Ammon's horn (tissue), 1 donor: ENCODE measurements at regions not wholly inside any gene's neighbourhood (a gene's known extent, or its start where the extent isn't known, plus 50 kb on each side); places are given as distances from the start of the nearest gene placed in this dataset.

Experiments used
- DNase-seq: peaks from one replicate; pipeline ENCODE4 v3.0.0-alpha.2; 2016; ENCODE audit warnings: low spot score

DNA sequence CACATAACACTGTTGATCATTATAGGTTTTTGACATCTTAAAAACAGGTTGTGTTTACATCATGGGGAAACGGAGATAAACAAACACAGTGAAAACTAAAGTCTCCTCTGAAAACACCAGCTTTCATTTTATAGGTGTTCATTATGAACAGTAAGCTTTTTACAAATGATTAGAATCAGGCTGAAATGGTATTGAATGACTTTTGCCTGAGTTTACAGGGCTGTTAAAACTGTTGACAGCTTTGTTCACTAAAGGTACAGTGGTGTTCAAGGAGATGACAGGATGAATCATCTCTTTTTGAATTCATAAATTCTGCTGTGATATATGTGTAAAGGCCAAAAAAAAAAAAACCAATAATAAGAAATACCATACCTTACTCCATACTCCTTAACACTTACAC is 184.6 kb upstream of the CNTN5 start:
- DNase-seq = no peak

DNA sequence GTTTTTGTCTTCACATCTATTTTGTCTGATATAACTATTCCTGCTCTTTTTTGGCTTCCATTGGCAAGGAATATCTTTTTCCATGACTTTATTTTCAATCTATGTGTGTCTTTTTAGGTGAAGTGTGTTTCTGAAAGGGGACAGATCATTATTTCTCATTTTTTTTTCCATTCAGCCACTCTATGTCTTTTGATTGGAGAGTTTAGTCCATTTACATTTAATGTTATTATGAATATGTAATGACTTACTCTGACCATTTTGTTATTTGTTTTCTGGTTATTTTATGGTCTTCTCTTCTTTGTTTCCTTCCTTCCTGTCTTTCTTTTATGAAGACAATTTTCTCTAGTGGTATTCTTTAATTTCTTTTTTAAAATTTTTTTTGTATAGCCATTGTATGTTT is 178.6 kb upstream of the CNTN5 start:
- DNase-seq = no peak

DNA sequence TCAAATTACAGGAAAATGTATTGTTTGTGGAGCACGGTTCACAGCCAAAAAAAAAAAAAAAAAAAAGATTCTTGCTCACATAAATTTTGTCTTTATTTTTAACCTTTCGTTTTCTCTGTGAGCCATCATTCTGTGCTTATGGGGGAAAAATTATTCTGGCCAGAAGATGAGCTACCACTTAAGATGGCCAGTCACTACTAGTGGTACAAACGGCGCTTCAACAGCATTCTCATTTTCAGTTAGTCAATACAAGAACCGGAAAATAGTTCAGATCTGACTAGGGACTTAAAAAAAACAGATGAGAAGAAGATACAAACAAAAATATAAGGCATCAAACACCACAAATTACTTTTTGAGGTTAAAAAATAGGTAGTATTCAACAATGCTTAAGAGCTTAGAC is 158.6 kb upstream of the CNTN5 start:
- no peak for DNase-seq

DNA sequence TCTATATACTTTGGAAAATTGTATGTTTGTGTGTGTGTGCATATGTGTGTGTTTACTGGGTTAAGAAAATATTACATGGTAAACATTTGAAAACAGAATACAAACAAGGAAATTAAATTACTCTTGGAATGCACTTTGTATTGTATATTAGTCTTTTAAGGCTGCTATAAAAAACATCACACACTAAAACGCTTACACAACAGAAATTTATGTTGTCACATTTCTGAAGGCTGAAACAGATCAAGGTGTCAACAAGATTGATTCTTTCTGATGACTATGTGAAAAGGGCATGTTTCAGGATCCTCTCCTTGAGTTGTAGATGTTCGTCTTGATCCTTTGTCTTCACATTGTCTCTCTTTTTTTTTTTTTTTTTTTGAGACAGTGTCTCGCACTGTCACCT is 149.1 kb upstream of the CNTN5 start:
- no peak for DNase-seq

DNA sequence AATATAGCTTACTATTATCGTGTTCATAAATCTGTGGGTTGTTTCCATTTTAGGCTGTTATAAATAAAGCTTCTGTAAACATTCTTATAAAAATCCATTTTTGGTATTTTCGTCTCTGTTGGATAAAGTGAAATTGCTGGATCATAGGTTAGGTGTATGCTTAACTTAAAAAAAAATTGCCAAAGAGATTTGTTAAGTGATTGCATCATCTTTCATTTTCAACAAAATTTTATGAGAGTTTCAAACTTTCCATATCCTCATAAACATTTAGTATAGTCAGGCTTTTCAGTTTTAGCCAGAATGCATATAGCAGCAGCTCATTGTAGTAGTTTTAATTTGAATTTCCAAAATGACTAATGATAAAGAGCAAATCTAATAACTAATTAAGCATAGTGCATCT is 146.7 kb upstream of the CNTN5 start:
- no peak for DNase-seq

DNA sequence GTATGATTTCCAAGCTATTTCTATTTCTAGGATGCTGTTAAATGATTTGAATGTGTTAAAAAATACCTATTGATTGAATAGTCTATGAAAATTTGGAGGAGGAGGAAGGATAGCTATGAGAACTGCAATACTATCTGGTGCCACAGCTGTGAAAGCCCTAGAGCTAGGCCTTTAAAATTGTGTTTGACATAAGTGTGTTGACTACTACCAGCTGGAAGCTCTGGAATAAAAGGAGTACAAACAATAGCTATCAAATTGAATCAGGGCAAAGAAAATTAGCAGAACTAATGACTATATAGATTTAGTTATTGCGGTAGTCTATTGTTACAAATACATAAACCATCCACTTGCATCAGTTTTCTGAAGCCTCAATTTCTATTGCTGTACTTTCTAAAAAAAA is 124.8 kb upstream of the CNTN5 start:
- DNase-seq = no peak

DNA sequence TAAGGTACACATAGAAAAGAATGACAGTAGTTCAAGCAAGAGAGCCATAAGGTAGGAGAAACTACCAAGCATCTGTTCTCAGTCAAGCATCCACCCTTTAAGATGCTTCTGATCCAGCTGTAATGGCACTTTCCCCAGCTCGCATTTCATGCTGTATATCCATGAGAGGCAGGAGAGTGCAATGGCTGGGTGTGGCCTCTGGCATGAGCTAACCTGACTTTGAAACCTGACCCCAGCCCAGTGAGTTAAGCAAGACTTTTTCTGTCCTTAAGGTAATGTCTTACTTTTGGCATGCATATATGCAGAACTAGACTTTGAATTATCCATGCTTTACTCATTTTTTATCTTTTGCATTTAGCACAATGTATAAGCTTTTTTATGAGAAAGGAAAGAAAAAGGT is 79.8 kb upstream of the CNTN5 start:
- no peak for DNase-seq

DNA sequence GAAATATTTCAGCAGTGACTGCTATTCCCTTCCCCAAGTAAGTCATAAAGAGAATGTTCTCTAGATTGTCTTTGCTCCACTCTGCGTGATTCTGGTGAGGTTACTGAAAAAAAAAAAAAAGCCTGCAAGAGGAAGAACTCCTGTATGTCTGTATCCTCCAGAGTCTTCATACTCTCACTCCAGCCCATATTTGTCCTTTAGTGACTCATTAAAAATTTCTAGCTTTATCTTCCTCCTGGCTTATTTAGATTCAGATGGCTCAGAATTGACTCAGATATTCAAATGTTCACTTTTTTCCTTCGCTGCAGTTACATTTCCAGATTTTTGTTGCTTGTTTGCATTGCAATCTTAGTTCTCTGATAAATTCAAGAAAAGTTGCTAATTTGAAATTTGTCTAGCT is 76.3 kb upstream of the CNTN5 start:
- DNase-seq = no peak

GRCh38 chr11:98952107-98952506 is 68.6 kb upstream of the CNTN5 start:
- DNase-seq = no peak

GRCh38 chr11:98955551-98955950 is 65.2 kb upstream of the CNTN5 start:
- no peak for DNase-seq

DNA sequence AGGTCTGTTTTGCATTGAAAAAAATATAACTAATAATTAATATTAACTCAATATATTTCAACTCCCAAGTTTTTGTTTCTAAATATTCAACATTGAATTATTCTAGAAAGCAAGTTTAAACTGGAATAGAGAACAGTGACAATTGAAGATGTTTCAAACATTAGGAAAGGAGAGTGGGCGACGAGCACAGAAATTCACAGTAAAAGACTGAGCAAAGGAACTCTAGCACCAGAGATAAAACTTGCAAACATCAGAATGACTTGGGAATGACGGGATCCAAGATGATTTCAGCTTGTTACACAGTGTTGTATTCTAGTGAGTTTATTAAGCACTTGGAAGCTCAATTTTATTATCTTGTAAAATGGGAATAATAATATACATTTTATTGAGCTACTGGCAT is 56.6 kb upstream of the CNTN5 start:
- no peak for DNase-seq

DNA sequence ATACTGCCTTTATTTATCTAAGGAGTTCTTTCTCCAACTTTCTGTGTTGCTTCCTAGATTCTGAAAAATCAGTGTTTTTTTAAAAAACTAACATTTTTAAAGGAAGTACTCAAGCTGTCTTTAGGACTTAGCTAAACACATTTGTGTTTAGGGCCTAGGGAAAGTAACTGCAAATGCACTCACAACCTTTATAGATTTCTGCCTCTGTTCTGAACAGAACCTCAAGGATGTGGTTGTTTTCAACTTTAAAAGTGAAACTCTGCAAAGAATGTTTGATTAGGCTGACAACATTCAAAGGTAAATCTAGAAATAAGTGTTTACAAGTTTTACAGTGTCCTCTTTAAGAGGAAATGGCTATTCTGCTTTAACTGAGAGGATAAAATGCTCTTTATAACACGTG is 55.4 kb upstream of the CNTN5 start:
- no peak for DNase-seq

- DNase-seq = no peak
These were observed 55.0 kb upstream of the CNTN5 start for GRCh38 chr11:98965775-98966174.

DNA sequence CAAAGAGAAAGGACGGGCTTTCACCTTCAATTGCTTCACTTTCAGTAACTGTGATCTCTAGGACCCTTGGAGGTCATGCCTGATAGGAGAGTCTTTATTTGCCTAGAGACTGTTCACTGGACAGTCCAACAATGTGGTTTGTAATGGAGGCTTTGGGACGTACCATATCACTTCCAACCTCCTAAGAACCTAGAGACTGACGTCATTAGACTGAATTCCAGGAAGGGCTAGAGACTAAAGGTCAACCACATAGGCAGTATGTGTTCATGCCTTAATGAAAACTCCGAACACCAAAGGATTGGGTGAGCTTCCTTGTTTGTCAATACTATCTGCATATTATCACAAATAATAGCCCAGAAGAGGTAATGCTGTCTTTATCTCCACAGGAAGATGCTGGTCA is 53.7 kb upstream of the CNTN5 start:
- DNase-seq = no peak
